Gastrocnemius medialis (tissue), 4 donors: ENCODE measurements at regions not wholly inside any gene's neighbourhood (a gene's known extent, or its start where the extent isn't known, plus 50 kb on each side); places are given as distances from the start of the nearest gene placed in this dataset.

Experiments used
- ATAC-seq, 2 donors: fragments of 150-250 bp; one replicate each; pipeline ENCODE4 v1.9.1; 2016
- DNase-seq, 2 donors: peaks; one replicate each; pipeline ENCODE4 v3.0.0-alpha.2; 2019
- H3K27ac ChIP-seq, 4 donors: fragments of 200-600 bp; sonication (generic); 1 replicate in 1 of 4; 2 replicates in 3 of 4; pipeline ENCODE4 v1.5.1; 2016 to 2018; ENCODE audit warnings: mild to moderate bottlenecking in 2 of 4, moderate library complexity in 1 of 4
- H3K27me3 ChIP-seq, 3 donors: fragments of 200-600 bp; sonication (generic) in 2 of 3; 1 replicate in 1 of 3; 2 replicates in 2 of 3; pipeline versions ENCODE4 v1.5.1 to v1.6.0; 2016 to 2019; ENCODE audit warnings: mild to moderate bottlenecking in 1 of 3, moderate library complexity in 1 of 3
- H3K36me3 ChIP-seq, 2 donors: fragments of 200-600 bp; sonication (generic) in 1 of 2; one replicate each; pipeline ENCODE4 v1.5.1; 2017 to 2018
- H3K4me1 ChIP-seq, 2 donors: fragments of 200-600 bp; sonication (generic) in 1 of 2; one replicate each; pipeline ENCODE4 v1.5.1; 2016 to 2017; ENCODE audit warnings: mild to moderate bottlenecking in 2 of 2
- H3K4me3 ChIP-seq, 4 donors: fragments of 200-600 bp; sonication (generic) in 3 of 4; 1 replicate in 1 of 4; 2 replicates in 3 of 4; pipeline ENCODE4 v1.5.1; 2016 to 2019; ENCODE audit warnings: mild to moderate bottlenecking in 2 of 4
- H3K9me3 ChIP-seq, 3 donors: fragments of 200-600 bp; sonication (generic) in 2 of 3; 1 replicate in 1 of 3; 2 replicates in 2 of 3; pipeline ENCODE4 v1.5.1; 2016 to 2019
- POLR2A ChIP-seq, 2 donors: fragments of 450-650 bp; IDR thresholded peaks; one replicate each; pipeline ENCODE4 v1.6.1; 2017; ENCODE audit warnings: antibody characterized with exemption in 2 of 2, mild to moderate bottlenecking in 2 of 2, moderate library complexity in 2 of 2
- in situ Hi-C, 4 donors: fragments of 200-750 bp; cut with MboI; loops; one replicate each; pipeline versions ENCODE4 v1.15.0 to v1.8.0; 2017; ENCODE audit warnings: low sequenced_read_pairs in 4 of 4
- intact Hi-C: fragments of 100-400 bp; cut with DNase I; formaldehyde crosslinking; loops from one replicate; pipeline ENCODE4 v1.15.1; 2023; ENCODE audit warnings: low total_unique reads
- TF ChIP-seq, protein P1 (sequence below), 5 experiments: fragments of 450-650 bp in 3 of 5; fragments of 200-600 bp in 2 of 5; sonication (generic) in 2 of 5; IDR thresholded peaks in 4 of 5; conservative IDR thresholded peaks in 1 of 5; 1 replicate in 4 of 5; 2 replicates in 1 of 5; pipeline ENCODE4 v1.5.1; 2016 to 2019; ENCODE audit warnings: antibody characterized with exemption in 5 of 5, mild to moderate bottlenecking in 3 of 5, moderate library complexity in 3 of 5

DNA sequence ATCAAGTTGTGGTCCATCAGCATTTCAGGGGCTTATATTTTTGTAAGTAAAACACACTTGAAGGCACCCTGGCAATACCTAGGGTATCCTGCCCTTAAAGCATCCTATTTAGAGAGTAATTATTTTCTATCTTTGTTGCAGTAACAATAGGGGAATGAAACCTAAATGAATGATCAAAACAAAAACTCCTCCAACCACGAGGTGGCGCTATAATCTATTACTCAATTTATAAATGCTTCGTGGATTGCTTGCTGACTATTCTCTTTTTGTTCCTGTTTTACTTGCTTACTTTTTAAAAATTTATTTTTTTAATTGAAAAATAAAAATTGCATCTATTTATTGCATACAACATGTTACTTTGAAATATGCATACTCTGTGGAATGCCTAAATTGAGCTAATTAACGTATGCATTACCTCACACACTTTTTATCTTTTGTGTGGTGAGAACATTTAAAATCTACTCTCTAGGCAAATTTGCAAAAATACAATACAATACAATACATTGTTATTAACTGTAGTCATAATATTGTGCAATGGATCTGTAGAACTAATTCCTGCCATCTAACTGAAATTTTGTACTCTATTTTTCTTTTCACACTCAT is 147.7 kb upstream of the BMPER start:
- H3K36me3 ChIP-seq, result no peaks in the 10 kb centered on the region
- DNase-seq (no peak), ATAC-seq (peak in 1 of 2 donors; percentile 22)
- H3K4me3 ChIP-seq, result no peak overlapping the region
- intact Hi-C loops, result loop anchor here (1.0 kb wide), 2 partner anchors 138 to 176 kb away; no protein-coding TSS in a partner anchor
- TF ChIP-seq POLR2A (IDR thresholded peaks at IDR 0.05), result no peak
- TF ChIP-seq, protein P1, sequence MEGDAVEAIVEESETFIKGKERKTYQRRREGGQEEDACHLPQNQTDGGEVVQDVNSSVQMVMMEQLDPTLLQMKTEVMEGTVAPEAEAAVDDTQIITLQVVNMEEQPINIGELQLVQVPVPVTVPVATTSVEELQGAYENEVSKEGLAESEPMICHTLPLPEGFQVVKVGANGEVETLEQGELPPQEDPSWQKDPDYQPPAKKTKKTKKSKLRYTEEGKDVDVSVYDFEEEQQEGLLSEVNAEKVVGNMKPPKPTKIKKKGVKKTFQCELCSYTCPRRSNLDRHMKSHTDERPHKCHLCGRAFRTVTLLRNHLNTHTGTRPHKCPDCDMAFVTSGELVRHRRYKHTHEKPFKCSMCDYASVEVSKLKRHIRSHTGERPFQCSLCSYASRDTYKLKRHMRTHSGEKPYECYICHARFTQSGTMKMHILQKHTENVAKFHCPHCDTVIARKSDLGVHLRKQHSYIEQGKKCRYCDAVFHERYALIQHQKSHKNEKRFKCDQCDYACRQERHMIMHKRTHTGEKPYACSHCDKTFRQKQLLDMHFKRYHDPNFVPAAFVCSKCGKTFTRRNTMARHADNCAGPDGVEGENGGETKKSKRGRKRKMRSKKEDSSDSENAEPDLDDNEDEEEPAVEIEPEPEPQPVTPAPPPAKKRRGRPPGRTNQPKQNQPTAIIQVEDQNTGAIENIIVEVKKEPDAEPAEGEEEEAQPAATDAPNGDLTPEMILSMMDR (IDR thresholded peaks at IDR 0.05 in 4 of 5, conservative IDR thresholded peaks at IDR 0.05 in 1 of 5), result peak; percentile 45 to 74 (median 70)
- no peak overlapping the region for H3K27ac ChIP-seq
- H3K4me1 ChIP-seq, result peaks cover 9 to 17% of the 10 kb centered on the region in 2 donors
- H3K27me3 ChIP-seq, result no peaks in the 10 kb centered on the region
- in situ Hi-C loops, result loop anchor here in 3 of 4 donors (5.0 to 10.0 kb wide), 3 partner anchors 137 to 175 kb away; no protein-coding TSS in a partner anchor
- H3K9me3 ChIP-seq, result no peaks in the 10 kb centered on the region

DNA sequence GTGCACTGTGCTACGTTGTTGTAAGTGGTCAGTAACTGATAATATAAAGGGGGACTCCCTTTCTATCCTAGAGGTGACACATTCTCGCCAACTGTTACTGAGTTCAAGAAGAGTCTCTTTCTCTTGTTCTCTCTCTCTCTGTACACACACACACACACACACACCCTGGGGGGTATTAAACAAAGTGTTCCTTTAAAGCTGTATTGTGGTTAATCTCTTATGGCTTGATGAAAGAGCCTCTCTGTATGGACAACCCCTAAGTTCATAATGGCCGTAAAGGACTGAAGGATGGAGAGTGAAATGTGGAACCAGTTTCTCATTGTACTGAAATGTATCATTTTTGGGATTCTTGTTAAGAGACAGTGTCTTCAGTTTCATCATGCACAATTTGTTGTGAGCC is 145.2 kb upstream of the BMPER start:
- in situ Hi-C loops (loop anchor here in 2 of 4 donors (10.0 kb wide), 1 partner anchor 135 kb away; no protein-coding TSS in a partner anchor), intact Hi-C loops (no loop called here)
- TF ChIP-seq POLR2A (IDR thresholded peaks at IDR 0.05), result no peak
- TF ChIP-seq, protein P1 (IDR thresholded peaks at IDR 0.05 in 4 of 5, conservative IDR thresholded peaks at IDR 0.05 in 1 of 5), result no peak
- ATAC-seq, result no peak
- Histone ChIP-seq H3K4me1 (peaks cover 2 to 15% of the 10 kb centered on the region in 2 donors), H3K9me3 (no peaks in the 10 kb centered on the region), H3K4me3 (no peak overlapping the region), H3K27ac (no peak overlapping the region), H3K27me3 (no peaks in the 10 kb centered on the region), H3K36me3 (no peaks in the 10 kb centered on the region)
- DNase-seq, result no peak

DNA sequence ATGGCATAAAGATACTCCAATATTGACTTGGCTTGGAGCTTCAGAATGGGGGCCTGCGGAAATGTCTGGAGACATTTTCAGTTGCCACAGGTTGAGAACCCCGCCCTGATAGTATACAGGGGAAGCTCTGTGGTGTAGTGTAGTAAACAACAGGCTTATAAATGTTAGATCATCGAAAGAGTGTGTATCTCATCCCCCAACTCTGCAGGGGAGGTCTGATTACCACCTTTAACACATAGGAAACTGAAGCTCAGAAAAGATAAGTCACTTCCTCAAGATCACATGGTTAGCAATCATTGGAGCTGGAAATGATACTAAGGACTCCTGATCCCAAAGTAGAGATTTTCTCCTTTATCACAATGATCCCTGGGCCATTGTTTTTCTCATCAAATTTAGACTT is 144.5 kb upstream of the BMPER start:
- TF ChIP-seq, protein P1 (IDR thresholded peaks at IDR 0.05 in 4 of 5, conservative IDR thresholded peaks at IDR 0.05 in 1 of 5), result no peak
- no peak for TF ChIP-seq POLR2A (IDR thresholded peaks at IDR 0.05)
- no peak overlapping the region for H3K4me3 ChIP-seq
- no peaks in the 10 kb centered on the region for H3K36me3 ChIP-seq
- DNase-seq (no peak), ATAC-seq (no peak)
- peaks cover 0 to 13% of the 10 kb centered on the region in 2 donors for H3K4me1 ChIP-seq
- H3K27me3 ChIP-seq, result no peaks in the 10 kb centered on the region
- no peaks in the 10 kb centered on the region for H3K9me3 ChIP-seq
- in situ Hi-C loops (loop anchor here in 2 of 4 donors (10.0 kb wide), 1 partner anchor 134 kb away; no protein-coding TSS in a partner anchor), intact Hi-C loops (no loop called here)
- no peak overlapping the region for H3K27ac ChIP-seq

DNA sequence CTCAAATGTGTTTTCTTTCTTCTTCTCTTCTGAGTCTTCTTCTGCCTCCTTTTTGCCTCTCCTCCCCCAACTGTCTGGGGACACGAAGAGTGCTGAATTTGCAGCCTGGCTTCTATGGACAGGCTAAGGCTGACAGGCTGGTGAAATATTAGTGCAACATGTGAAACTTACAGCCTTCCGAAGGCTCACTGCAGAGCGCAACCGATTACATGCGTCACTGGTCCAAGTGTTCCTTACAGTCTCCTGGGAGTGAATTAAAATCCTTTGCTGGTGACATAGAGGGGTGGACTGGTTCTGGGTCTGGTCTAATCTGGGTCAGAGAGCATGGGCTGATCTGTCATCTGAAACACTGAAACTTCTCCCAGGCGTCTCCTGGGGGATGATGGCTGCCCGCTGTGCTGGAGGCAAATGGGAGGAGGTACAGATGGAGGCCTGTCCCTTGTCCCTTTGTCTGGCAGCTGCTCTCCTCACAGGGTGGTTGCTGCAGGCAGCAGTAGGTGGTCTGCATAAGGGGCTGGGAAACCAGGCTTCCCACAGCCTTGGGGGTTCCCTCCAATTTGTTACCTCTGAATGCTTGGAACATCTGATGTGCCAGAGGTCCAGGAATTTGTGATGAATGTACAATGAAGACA is 143.8 kb upstream of the BMPER start:
- DNase-seq, result peak; percentile 10 to 34
- H3K9me3 ChIP-seq, result no peaks in the 10 kb centered on the region
- no peaks in the 10 kb centered on the region for H3K36me3 ChIP-seq
- intact Hi-C loops (no loop called here), in situ Hi-C loops (loop anchor here in 2 of 4 donors (10.0 kb wide), 1 partner anchor 133 kb away; no protein-coding TSS in a partner anchor)
- H3K4me1 ChIP-seq, result peaks cover 0 to 13% of the 10 kb centered on the region in 2 donors
- ATAC-seq, result peak; percentile 54 to 59
- no peaks in the 10 kb centered on the region for H3K27me3 ChIP-seq
- TF ChIP-seq POLR2A (IDR thresholded peaks at IDR 0.05), result no peak
- TF ChIP-seq, protein P1 (IDR thresholded peaks at IDR 0.05 in 4 of 5, conservative IDR thresholded peaks at IDR 0.05 in 1 of 5), result no peak
- no peak overlapping the region for H3K27ac ChIP-seq
- H3K4me3 ChIP-seq, result no peak overlapping the region
